ENCODE measurements at regions not wholly inside any gene's neighbourhood (a gene's known extent, or its start where the extent isn't known, plus 50 kb on each side); places are given as distances from the start of the nearest gene placed in this dataset.
"Not testable (repeated sequence)": the region's sequence is repeated elsewhere in the genome, so short reads cannot be mapped to it uniquely, and the experiment has no call there.

GRCh38 chr2:198861080-198861479, 596.7 kb downstream of the SATB2 start:
- no peak for TF ChIP-seq CTCF (conservative IDR thresholded peaks at IDR 0.05)

GRCh38 chr2:198857246-198857645, 600.5 kb downstream of the SATB2 start:
- H3K27ac ChIP-seq, result no peak overlapping the region
- no peak for TF ChIP-seq CTCF (conservative IDR thresholded peaks at IDR 0.05)

More at GRCh38 chr2:198861080-198861479, 596.7 kb downstream of the SATB2 start:
- no peak overlapping the region for H3K27ac ChIP-seq

GRCh38 chr2:198855746-198856145, 602.0 kb downstream of the SATB2 start:
- H3K27ac ChIP-seq, result not testable (repeated sequence)

- no peak for TF ChIP-seq CTCF (conservative IDR thresholded peaks at IDR 0.05)
- H3K27ac ChIP-seq, result no peak overlapping the region
These were observed 605.5 kb downstream of the SATB2 start for GRCh38 chr2:198852248-198852647.

DNA sequence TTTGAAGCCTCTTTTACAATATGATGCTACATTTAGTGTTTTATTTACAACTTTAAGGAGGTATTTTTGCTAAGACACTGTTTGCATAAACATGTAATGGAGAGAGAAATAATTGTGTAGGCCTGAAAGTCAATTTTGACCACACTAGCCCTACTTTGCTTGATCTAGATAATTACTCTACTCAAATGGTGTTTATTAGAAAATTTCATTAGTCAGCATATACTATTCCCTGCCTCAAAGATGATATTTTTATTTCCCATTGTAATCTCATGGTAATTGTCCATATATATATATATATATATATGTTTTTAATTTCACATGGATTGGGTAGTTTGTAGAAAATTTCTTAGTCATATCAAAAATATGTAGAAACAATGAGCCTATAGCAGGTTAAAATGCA, 632.2 kb downstream of the SATB2 start:
- no peak for TF ChIP-seq CTCF (conservative IDR thresholded peaks at IDR 0.05)
- no peak overlapping the region for H3K27ac ChIP-seq

DNA sequence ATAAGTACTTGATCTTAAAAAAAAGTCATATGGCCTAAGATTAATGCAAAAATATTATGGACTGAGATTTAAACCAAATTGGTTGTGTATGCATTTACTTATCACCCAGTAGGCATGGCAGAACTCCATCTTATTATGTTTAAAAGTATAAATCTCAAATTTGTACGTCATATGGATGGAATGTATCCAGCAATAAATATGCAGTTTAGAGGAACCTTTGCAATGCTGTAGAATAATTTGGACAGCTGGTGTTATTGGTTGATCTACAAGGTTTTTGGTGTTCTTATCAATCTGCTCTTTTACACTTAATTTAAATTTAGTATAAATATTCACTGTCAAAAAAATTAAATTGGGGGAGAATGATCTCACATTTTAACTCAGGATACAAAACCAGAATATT, 640.2 kb downstream of the SATB2 start:
- no peak overlapping the region for H3K27ac ChIP-seq
- no peak for TF ChIP-seq CTCF (conservative IDR thresholded peaks at IDR 0.05)

- H3K27ac ChIP-seq, result no peak overlapping the region
- TF ChIP-seq CTCF (conservative IDR thresholded peaks at IDR 0.05), result no peak
These were observed 642.1 kb downstream of the SATB2 start for GRCh38 chr2:198815626-198816025.

GRCh38 chr2:198811198-198811597, 646.5 kb downstream of the SATB2 start:
- TF ChIP-seq CTCF (conservative IDR thresholded peaks at IDR 0.05), result no peak
- H3K27ac ChIP-seq, result no peak overlapping the region
